Ascending aorta (tissue), 2 donors: ENCODE measurements at regions not wholly inside any gene's neighbourhood (a gene's known extent, or its start where the extent isn't known, plus 50 kb on each side); places are given as distances from the start of the nearest gene placed in this dataset.

Source experiments
- DNase-seq, 2 donors: peaks; one replicate each; pipeline ENCODE4 v3.0.0-alpha.2; 2019; ENCODE audit warnings: low spot score in 2 of 2
- H3K27ac ChIP-seq, 2 donors: fragments of 200-600 bp; sonication (generic); one replicate each; pipeline ENCODE4 v1.5.1; 2016 to 2017; ENCODE audit warnings: mild to moderate bottlenecking in 1 of 2
- H3K27me3 ChIP-seq: fragments of 200-600 bp; sonication (generic); one replicate; pipeline ENCODE4 v1.5.1; 2017
- H3K36me3 ChIP-seq, 2 donors: fragments of 200-600 bp; sonication (generic); one replicate each; pipeline ENCODE4 v1.5.1; 2016
- H3K4me1 ChIP-seq, 2 donors: fragments of 200-600 bp; sonication (generic); one replicate each; pipeline ENCODE4 v1.5.1; 2016 to 2017; ENCODE audit warnings: mild to moderate bottlenecking in 1 of 2
- H3K4me3 ChIP-seq, 2 donors: fragments of 200-600 bp; sonication (generic); one replicate each; pipeline ENCODE4 v1.5.1; 2016 to 2017; ENCODE audit warnings: mild to moderate bottlenecking in 1 of 2
- H3K9me3 ChIP-seq, 2 donors: fragments of 200-600 bp; sonication (generic); one replicate each; pipeline ENCODE4 v1.5.1; 2016
- intact Hi-C: fragments of 100-400 bp; cut with DNase I; formaldehyde crosslinking; loops from one replicate; pipeline ENCODE4 v1.15.1; 2023
- TF ChIP-seq, protein P1 (sequence below), 3 experiments: fragments of 200-600 bp in 2 of 3; fragments of 450-650 bp in 1 of 3; sonication (generic) in 2 of 3; IDR thresholded peaks; one replicate each; pipeline ENCODE4 v1.5.1; 2016 to 2019; ENCODE audit warnings: antibody characterized with exemption in 3 of 3, mild to moderate bottlenecking in 1 of 3, moderate library complexity in 1 of 3

DNA sequence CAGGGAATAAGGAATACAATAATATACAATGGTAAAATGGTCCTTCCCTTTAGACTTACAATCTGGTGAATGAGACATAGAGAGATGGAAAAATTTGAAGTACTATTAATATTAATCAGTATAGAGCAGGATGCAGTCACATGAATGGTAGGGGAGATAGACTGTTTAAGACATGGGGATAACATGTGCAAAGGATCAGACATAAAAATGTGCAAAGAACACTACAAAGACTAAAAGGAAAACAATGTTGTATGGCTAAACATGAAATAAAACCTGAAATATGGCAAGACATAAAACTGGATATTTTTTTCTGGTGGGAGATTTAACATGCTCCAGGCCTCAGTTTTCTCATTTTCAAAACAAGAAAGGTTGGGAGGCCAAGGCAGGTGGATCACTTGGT lies 182.4 kb upstream of the DPT start:
- intact Hi-C loops: no loop called here
- Histone ChIP-seq H3K9me3 (no peaks in the 10 kb centered on the region), H3K4me1 (no peaks in the 10 kb centered on the region), H3K36me3 (no peaks in the 10 kb centered on the region), H3K27me3 (no peaks in the 10 kb centered on the region), H3K27ac (no peak overlapping the region), H3K4me3 (no peak overlapping the region)
- DNase-seq: no peak
- TF ChIP-seq, protein P1, sequence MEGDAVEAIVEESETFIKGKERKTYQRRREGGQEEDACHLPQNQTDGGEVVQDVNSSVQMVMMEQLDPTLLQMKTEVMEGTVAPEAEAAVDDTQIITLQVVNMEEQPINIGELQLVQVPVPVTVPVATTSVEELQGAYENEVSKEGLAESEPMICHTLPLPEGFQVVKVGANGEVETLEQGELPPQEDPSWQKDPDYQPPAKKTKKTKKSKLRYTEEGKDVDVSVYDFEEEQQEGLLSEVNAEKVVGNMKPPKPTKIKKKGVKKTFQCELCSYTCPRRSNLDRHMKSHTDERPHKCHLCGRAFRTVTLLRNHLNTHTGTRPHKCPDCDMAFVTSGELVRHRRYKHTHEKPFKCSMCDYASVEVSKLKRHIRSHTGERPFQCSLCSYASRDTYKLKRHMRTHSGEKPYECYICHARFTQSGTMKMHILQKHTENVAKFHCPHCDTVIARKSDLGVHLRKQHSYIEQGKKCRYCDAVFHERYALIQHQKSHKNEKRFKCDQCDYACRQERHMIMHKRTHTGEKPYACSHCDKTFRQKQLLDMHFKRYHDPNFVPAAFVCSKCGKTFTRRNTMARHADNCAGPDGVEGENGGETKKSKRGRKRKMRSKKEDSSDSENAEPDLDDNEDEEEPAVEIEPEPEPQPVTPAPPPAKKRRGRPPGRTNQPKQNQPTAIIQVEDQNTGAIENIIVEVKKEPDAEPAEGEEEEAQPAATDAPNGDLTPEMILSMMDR (IDR thresholded peaks at IDR 0.05): no peak

DNA sequence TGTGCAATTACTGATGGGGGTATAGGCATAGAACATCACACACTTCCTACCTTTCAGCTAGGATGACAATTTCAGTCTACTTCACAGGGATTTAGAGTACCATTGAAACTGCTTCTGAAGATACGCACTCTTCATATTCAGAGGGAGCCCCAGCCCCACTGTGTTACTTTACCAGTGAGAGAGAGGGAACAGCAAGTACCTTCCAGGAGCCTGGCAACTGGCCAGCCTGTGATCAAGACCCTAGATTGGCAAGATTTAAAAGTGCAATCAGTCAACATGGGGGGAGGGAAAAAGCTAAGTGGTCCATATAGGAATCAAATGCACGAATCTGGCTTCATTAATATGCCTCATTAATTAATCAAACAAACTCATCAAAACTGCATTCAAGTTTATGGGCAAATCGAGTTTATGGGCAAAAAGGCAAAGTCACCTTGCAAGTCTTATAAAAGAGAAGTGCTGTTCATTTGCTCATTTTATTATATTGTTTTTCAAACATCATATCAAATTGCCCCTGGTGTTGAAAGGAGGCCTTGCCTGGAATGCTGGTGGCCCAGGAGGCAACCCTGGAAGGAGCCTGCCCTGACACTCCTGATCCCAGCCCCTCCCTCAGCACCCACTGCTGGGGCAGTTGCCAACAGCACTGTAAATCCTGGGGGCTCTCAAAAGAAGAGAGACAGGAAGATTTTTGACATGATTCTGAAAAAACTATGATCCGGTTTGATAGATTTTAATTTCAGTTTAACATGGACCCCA lies 184.9 kb upstream of the DPT start:
- no peaks in the 10 kb centered on the region for H3K4me1 ChIP-seq
- intact Hi-C loops: no loop called here
- no peaks in the 10 kb centered on the region for H3K9me3 ChIP-seq
- H3K36me3 ChIP-seq: no peaks in the 10 kb centered on the region
- TF ChIP-seq, protein P1 (IDR thresholded peaks at IDR 0.05): no peak
- no peak overlapping the region for H3K27ac ChIP-seq
- no peaks in the 10 kb centered on the region for H3K27me3 ChIP-seq
- no peak overlapping the region for H3K4me3 ChIP-seq
- DNase-seq: no peak

DNA sequence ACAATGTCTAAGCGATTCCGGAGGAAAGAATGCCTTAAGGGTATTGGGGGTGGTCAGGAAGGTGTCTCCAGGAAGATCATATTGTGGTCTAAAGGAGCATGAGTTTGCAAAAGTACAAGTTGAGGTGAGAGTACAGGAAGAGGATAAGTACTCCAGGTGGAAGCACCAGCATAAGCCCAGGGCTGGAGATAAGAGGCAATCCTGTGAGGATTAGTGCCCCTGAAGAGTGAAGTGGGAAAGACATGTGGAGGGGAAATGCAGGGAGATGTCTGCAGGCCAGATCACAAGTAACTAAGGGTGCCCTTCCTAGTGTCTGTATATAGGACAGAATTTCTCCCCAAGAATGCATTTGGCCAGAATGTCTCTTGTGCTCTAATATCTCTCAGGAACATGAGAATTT lies 188.3 kb upstream of the DPT start:
- Histone ChIP-seq H3K27me3 (no peaks in the 10 kb centered on the region), H3K36me3 (no peaks in the 10 kb centered on the region), H3K4me3 (no peak overlapping the region), H3K27ac (no peak overlapping the region), H3K4me1 (peaks cover 0 to 4% of the 10 kb centered on the region in 2 donors), H3K9me3 (no peaks in the 10 kb centered on the region)
- TF ChIP-seq, protein P1 (IDR thresholded peaks at IDR 0.05): no peak
- no peak for DNase-seq
- intact Hi-C loops: no loop called here

DNA sequence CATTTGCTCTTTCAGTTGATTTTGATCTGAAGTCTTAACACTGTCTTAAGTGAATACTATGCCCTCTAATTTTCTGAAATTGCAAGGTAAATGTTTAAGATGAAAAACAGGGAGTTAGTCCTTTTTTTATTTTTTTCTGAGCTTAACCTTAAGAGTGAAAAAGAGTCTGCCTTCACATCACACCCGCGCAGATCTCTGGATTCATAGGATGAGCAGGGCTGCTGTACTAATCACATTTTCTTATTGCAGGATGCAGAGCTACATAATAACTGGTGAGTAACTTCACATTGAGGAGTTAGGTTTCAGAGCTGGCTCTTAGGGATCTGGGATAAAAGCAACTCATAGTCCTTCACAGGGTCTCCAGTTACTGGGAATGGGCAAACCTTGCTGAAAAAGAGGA lies 188.7 kb upstream of the ATP1B1 start:
- Histone ChIP-seq H3K9me3 (no peaks in the 10 kb centered on the region), H3K4me1 (peaks cover 0 to 4% of the 10 kb centered on the region in 2 donors), H3K4me3 (no peak overlapping the region), H3K27ac (no peak overlapping the region), H3K36me3 (no peaks in the 10 kb centered on the region), H3K27me3 (no peaks in the 10 kb centered on the region)
- no peak for DNase-seq
- TF ChIP-seq, protein P1 (IDR thresholded peaks at IDR 0.05): no peak
- intact Hi-C loops: no loop called here

DNA sequence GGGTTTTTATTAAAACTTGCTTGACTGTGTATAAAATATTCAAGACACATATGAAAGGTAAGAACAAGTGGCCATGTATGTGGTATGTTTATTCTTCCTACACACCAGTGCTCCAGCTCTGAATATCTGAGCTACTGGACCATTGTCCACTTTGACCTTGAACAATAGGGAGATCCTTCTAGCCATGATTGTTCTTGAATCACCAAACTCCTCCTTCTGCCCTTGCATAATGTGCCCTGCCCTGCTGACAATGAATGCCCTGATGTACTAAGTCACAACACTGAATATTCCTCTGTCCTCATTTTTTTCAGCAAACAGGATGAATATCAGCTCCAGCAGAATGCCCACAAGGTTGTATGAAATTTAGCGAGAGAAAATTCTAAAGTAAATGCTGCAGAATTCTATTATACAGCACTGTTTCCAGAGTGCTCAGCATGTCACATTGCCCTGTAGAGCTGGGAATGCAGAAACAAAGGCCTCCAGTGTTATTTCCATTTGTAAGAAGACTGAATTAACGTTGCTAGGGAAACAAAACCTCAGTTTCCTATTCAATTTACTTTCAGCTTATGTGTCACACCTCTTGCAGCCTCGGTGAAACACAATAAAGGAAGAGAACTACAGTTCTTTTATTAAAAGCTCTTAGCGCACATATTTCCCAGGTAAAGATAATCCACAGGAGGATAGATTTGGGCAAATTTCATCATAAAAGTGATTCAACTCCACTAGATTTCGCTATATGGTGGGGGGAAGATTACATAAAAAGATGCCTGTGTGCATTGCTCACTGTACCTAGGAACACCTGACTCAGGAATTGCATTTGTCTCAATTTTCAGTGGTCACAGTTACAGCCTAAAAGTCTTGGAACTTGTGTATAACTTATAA lies 187.4 kb upstream of the ATP1B1 start:
- H3K27me3 ChIP-seq: no peaks in the 10 kb centered on the region
- no peaks in the 10 kb centered on the region for H3K36me3 ChIP-seq
- intact Hi-C loops: no loop called here
- H3K27ac ChIP-seq: no peak overlapping the region
- H3K4me1 ChIP-seq: peaks cover 0 to 4% of the 10 kb centered on the region in 2 donors
- TF ChIP-seq, protein P1 (IDR thresholded peaks at IDR 0.05): no peak
- H3K9me3 ChIP-seq: no peaks in the 10 kb centered on the region
- no peak overlapping the region for H3K4me3 ChIP-seq
- DNase-seq: no peak
